GM08714 (cell line): ENCODE measurements at regions not wholly inside any gene's neighbourhood (a gene's known extent, or its start where the extent isn't known, plus 50 kb on each side); places are given as distances from the start of the nearest gene placed in this dataset.
"Not testable (repeated sequence)": the region's sequence is repeated elsewhere in the genome, so short reads cannot be mapped to it uniquely, and the experiment has no call there.

Experiments
- H3K4me3 ChIP-seq: fragments of 200-500 bp; sonication (Bioruptor generic); 2 replicates; pipeline ENCODE4 v1.5.1; 2014; ENCODE audit warnings: mild to moderate bottlenecking, low read length, inconsistent platforms
- ZNF274 ChIP-seq: IDR thresholded peaks from 2 replicates; pipeline ENCODE4 v1.6.1; 2012; ENCODE audit warnings: mild to moderate bottlenecking, low read depth, low read length

GRCh38 chr11:82047200-82047599 lies 686.5 kb downstream of the FAM181B start:
- H3K4me3 ChIP-seq = no peak overlapping the region
- no peak for TF ChIP-seq ZNF274

- no peak for TF ChIP-seq ZNF274
- no peak overlapping the region for H3K4me3 ChIP-seq
Observed at GRCh38 chr11:82046778-82047177, 686.9 kb downstream of the FAM181B start.

GRCh38 chr11:82045748-82046457 lies 687.8 kb downstream of the FAM181B start:
- no peak for TF ChIP-seq ZNF274
- no peak overlapping the region for H3K4me3 ChIP-seq

- no peak for TF ChIP-seq ZNF274
- H3K4me3 ChIP-seq = no peak overlapping the region
Observed at GRCh38 chr11:82043316-82043715, 690.3 kb downstream of the FAM181B start.

- TF ChIP-seq ZNF274 = no peak
- no peak overlapping the region for H3K4me3 ChIP-seq
Observed at GRCh38 chr11:82041764-82042163, 691.9 kb downstream of the FAM181B start.

GRCh38 chr11:82038154-82038553 lies 695.5 kb downstream of the FAM181B start:
- H3K4me3 ChIP-seq = no peak overlapping the region
- TF ChIP-seq ZNF274 = no peak

- no peak overlapping the region for H3K4me3 ChIP-seq
- no peak for TF ChIP-seq ZNF274
Observed at GRCh38 chr11:82034527-82034926, 699.1 kb downstream of the FAM181B start.

GRCh38 chr11:82027335-82027734 lies 706.3 kb downstream of the FAM181B start:
- not testable (repeated sequence) for H3K4me3 ChIP-seq

- no peak for TF ChIP-seq ZNF274
- no peak overlapping the region for H3K4me3 ChIP-seq
Observed at GRCh38 chr11:82024760-82025159, 708.9 kb downstream of the FAM181B start.

GRCh38 chr11:82012276-82012675 lies 721.4 kb downstream of the FAM181B start:
- no peak overlapping the region for H3K4me3 ChIP-seq
- TF ChIP-seq ZNF274 = no peak

GRCh38 chr11:82009133-82009532 lies 724.5 kb downstream of the FAM181B start:
- H3K4me3 ChIP-seq = no peak overlapping the region
- no peak for TF ChIP-seq ZNF274

- H3K4me3 ChIP-seq = no peak overlapping the region
- no peak for TF ChIP-seq ZNF274
Observed at GRCh38 chr11:82007521-82007920, 726.1 kb downstream of the FAM181B start.

GRCh38 chr11:82004537-82005213 lies 729.0 kb downstream of the FAM181B start:
- H3K4me3 ChIP-seq = no peak overlapping the region
- no peak for TF ChIP-seq ZNF274

GRCh38 chr11:82003671-82004515 lies 729.8 kb downstream of the FAM181B start:
- H3K4me3 ChIP-seq = no peak overlapping the region
- no peak for TF ChIP-seq ZNF274

GRCh38 chr11:82003024-82003423 lies 730.6 kb downstream of the FAM181B start:
- H3K4me3 ChIP-seq = no peak overlapping the region
- no peak for TF ChIP-seq ZNF274
